ENCODE measurements at regions not wholly inside any gene's neighbourhood (a gene's known extent, or its start where the extent isn't known, plus 50 kb on each side); places are given as distances from the start of the nearest gene placed in this dataset.

- no peak for DNase-seq
These were observed 226.6 kb upstream of the ASIC2 start for GRCh38 chr17:33519692-33520091.

GRCh38 chr17:33520426-33521330 lies 227.6 kb upstream of the ASIC2 start:
- DNase-seq, result no peak

GRCh38 chr17:33521784-33522183 lies 228.7 kb upstream of the ASIC2 start:
- DNase-seq, result no peak

GRCh38 chr17:33522623-33523022 lies 229.5 kb upstream of the ASIC2 start:
- DNase-seq, result no peak

GRCh38 chr17:33523577-33523981 lies 230.5 kb upstream of the ASIC2 start:
- no peak for DNase-seq

- no peak for DNase-seq
These were observed 232.1 kb upstream of the ASIC2 start for GRCh38 chr17:33525186-33525585.

- no peak for DNase-seq
These were observed 233.6 kb upstream of the ASIC2 start for GRCh38 chr17:33526717-33527116.

GRCh38 chr17:33527290-33527689 lies 234.2 kb upstream of the ASIC2 start:
- no peak for DNase-seq

GRCh38 chr17:33528846-33529245 lies 235.8 kb upstream of the ASIC2 start:
- DNase-seq, result no peak

GRCh38 chr17:33529816-33530215 lies 236.7 kb upstream of the ASIC2 start:
- DNase-seq, result no peak

GRCh38 chr17:33531311-33531710 lies 238.2 kb upstream of the ASIC2 start:
- no peak for DNase-seq

GRCh38 chr17:33534087-33534486 lies 241.0 kb upstream of the ASIC2 start:
- DNase-seq, result no peak

GRCh38 chr17:33545124-33545523 lies 252.0 kb upstream of the ASIC2 start:
- no peak for DNase-seq

- no peak for DNase-seq
These were observed 257.2 kb upstream of the ASIC2 start for GRCh38 chr17:33550261-33550660.

GRCh38 chr17:33551075-33551474 lies 258.0 kb upstream of the ASIC2 start:
- no peak for DNase-seq

- DNase-seq, result no peak
These were observed 258.8 kb upstream of the ASIC2 start for GRCh38 chr17:33551911-33552310.

- no peak for DNase-seq
These were observed 267.1 kb upstream of the ASIC2 start for GRCh38 chr17:33560165-33560564.

- DNase-seq, result no peak
These were observed 267.8 kb upstream of the ASIC2 start for GRCh38 chr17:33560871-33561270.

GRCh38 chr17:33561569-33562334 lies 268.7 kb upstream of the ASIC2 start:
- DNase-seq, result no peak

GRCh38 chr17:33562792-33563191 lies 269.7 kb upstream of the ASIC2 start:
- no peak for DNase-seq

- no peak for DNase-seq
These were observed 271.1 kb upstream of the ASIC2 start for GRCh38 chr17:33564146-33564545.

- DNase-seq, result no peak
These were observed 274.1 kb upstream of the ASIC2 start for GRCh38 chr17:33567223-33567622.

GRCh38 chr17:33572615-33573014 lies 279.5 kb upstream of the ASIC2 start:
- DNase-seq, result no peak

GRCh38 chr17:33574942-33575445 lies 281.9 kb upstream of the ASIC2 start:
- no peak for DNase-seq

All from HCEC 1CT (cell line).